Panc1 (cell line): ENCODE measurements at regions not wholly inside any gene's neighbourhood (a gene's known extent, or its start where the extent isn't known, plus 50 kb on each side); places are given as distances from the start of the nearest gene placed in this dataset.

Experiments
- CTCF ChIP-seq: fragments of 450-650 bp; IDR thresholded peaks from 2 replicates; pipeline ENCODE4 v1.5.1; 2017; ENCODE audit warnings: mild to moderate bottlenecking
- REST ChIP-seq, 2 experiments: IDR thresholded peaks; 2 replicates each; pipeline ENCODE4 v1.6.1; 2011 to 2012; ENCODE audit warnings: low read depth in 2 of 2, control low read depth in 1 of 2, low read length in 1 of 2, mild to moderate bottlenecking in 1 of 2, moderate library complexity in 1 of 2; ENCODE audit not compliant: insufficient read depth in 1 of 2

DNA sequence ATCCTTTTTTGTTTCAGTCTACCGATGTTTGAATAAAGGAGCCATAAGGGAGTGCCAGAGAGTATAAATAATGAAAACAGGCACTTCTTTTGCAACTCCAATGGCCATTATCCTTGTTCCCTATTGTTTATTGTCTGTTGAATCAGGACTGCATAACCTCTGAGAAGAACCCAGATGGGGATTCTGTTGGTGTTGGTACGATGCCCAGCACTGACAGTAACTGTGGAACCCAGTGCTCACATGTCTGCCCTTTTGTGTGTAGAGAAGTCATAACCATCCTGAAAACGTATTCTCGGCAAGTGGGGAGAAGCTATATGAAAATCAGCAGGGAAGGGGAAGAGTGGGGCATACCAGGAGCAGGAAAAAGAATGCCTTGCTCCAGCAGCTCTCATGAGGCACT is 195.1 kb upstream of the EDNRA start:
- TF ChIP-seq CTCF (no peak), REST (IDR thresholded peaks at IDR 0.05; ENCODE audit: insufficient read depth in 1 of 2, low read depth in 2 of 2, low read length in 1 of 2) (no peak)
